NT2/D1 (cell line): ENCODE measurements at regions not wholly inside any gene's neighbourhood (a gene's known extent, or its start where the extent isn't known, plus 50 kb on each side); places are given as distances from the start of the nearest gene placed in this dataset.
"Not testable (repeated sequence)": the region's sequence is repeated elsewhere in the genome, so short reads cannot be mapped to it uniquely, and the experiment has no call there.

Source experiments
- DNase-seq: peaks from one replicate; pipeline ENCODE4 v3.0.0-alpha.2; 2011; ENCODE audit warnings: low read depth, low spot score
- H3K27me3 ChIP-seq: 2 replicates; pipeline ENCODE4 v1.6.0; 2011; ENCODE audit warnings: mild to moderate bottlenecking; ENCODE audit not compliant: insufficient read length, insufficient read depth
- H3K36me3 ChIP-seq: 2 replicates; pipeline ENCODE4 v1.6.1; 2011; ENCODE audit warnings: mild to moderate bottlenecking, low read length, mixed read lengths; ENCODE audit not compliant: insufficient read depth, insufficient read length
- H3K4me1 ChIP-seq: 2 replicates; pipeline ENCODE4 v1.5.1; 2011; ENCODE audit not compliant: insufficient read depth, insufficient read length
- H3K4me3 ChIP-seq: 2 replicates; pipeline ENCODE4 v1.5.1; 2011; ENCODE audit warnings: low read depth; ENCODE audit not compliant: insufficient read length
- H3K9ac ChIP-seq: 2 replicates; pipeline ENCODE4 v1.6.0; 2011; ENCODE audit warnings: low read depth; ENCODE audit not compliant: insufficient read length
- H3K9me3 ChIP-seq: 2 replicates; pipeline ENCODE4 v1.5.1; 2011; ENCODE audit warnings: mild to moderate bottlenecking, low read length; ENCODE audit not compliant: insufficient read depth
- SUZ12 ChIP-seq: IDR thresholded peaks from 2 replicates; pipeline ENCODE4 v1.6.1; 2011; ENCODE audit not compliant: insufficient read length, insufficient read depth; ENCODE audit errors: extremely low read depth
- YY1 ChIP-seq: IDR thresholded peaks from 2 replicates; pipeline ENCODE4 v1.6.1; 2011; ENCODE audit not compliant: insufficient read length, insufficient read depth
- ZNF274 ChIP-seq: IDR thresholded peaks from 2 replicates; pipeline ENCODE4 v1.6.1; 2011; ENCODE audit warnings: mild to moderate bottlenecking, low read depth, low read length

- H3K36me3 ChIP-seq, H3K27me3 ChIP-seq, H3K4me3 ChIP-seq, DNase-seq, H3K4me1 ChIP-seq, H3K9ac ChIP-seq, H3K9me3 ChIP-seq: not testable (repeated sequence)
These were observed 203.2 kb downstream of the SNCAIP start for GRCh38 chr5:122515210-122515609.

DNA sequence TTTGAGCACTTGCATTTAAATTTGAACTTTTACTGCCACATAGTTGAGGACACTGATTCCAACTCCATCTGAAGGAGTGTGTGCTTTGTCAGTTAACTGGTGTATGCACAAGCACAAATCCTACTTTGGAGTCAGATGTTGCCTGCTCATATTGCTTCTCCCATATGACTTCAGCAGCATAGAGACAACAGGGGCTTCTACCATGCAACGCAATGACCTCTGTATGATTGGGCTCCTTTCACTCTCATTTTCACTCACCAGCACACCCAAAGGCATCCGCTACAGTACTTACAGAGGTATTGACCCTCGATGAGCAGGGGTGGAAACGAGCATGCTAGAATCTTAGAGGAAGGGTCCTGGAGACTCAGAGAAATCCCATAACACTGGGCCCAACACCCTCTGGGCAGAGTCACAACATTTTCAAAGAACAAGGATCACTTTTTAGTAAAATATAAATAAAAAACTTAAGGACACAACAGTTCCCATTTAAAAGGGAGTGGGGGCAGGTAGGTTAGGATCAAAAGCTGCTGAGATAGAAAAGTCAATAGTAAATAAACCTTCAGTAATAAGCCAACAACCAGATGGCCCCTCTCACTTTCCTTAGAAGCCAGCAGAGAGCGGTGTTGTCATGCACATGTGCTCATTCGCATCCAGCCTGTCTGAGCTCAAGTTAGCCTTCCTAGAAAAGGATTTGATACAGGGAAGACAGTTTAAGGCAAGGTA lies 203.8 kb downstream of the SNCAIP start:
- Histone ChIP-seq H3K36me3 (no peaks in the 10 kb centered on the region), H3K4me1 (no peaks in the 10 kb centered on the region), H3K4me3 (no peak overlapping the region), H3K9ac (no peak overlapping the region), H3K9me3 (no peaks in the 10 kb centered on the region), H3K27me3 (no peaks in the 10 kb centered on the region)
- TF ChIP-seq SUZ12 = no peak
- TF ChIP-seq YY1 = no peak
- no peak for TF ChIP-seq ZNF274
- peak; percentile 52 for DNase-seq

DNA sequence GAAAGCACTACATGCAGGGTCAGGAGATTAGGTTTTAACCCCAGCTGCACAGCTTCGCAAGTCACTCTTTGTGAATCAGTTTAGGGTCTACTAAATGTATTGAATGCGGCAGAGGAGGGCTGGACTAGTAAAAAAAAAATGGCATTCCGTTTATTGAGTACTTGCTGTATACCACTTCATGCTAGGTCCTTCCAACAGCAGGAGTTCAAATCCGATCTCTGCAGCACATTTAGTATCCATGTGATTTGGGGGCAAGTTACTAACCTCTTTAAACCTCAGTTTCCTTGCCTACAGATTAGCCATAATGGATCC lies 204.4 kb downstream of the SNCAIP start:
- H3K36me3 ChIP-seq = no peaks in the 10 kb centered on the region
- H3K9me3 ChIP-seq = no peaks in the 10 kb centered on the region
- H3K27me3 ChIP-seq = no peaks in the 10 kb centered on the region
- TF ChIP-seq YY1 = no peak
- no peak for TF ChIP-seq ZNF274
- TF ChIP-seq SUZ12 = no peak
- H3K9ac ChIP-seq = no peak overlapping the region
- no peaks in the 10 kb centered on the region for H3K4me1 ChIP-seq
- no peak overlapping the region for H3K4me3 ChIP-seq
- DNase-seq = no peak

DNA sequence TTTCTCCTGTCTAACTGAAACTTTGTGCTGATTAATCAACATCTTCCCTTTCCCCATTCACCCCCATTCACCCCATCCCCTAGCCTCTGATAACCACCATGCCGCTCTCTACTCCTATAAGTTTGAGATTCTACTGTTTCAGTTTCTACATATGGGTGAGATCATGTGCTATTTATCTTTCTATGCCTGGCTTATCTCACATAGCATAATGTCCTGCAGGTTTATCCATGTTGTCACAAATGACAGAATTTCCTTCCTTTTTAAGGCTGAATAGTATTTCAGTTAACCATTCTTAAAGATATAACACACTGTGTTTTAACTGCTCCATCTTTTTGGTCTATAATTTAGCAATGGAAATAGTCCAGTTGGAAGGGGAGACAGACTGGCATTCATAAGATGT lies 205.1 kb downstream of the SNCAIP start:
- TF ChIP-seq YY1 (no peak), SUZ12 (no peak), ZNF274 (no peak)

DNA sequence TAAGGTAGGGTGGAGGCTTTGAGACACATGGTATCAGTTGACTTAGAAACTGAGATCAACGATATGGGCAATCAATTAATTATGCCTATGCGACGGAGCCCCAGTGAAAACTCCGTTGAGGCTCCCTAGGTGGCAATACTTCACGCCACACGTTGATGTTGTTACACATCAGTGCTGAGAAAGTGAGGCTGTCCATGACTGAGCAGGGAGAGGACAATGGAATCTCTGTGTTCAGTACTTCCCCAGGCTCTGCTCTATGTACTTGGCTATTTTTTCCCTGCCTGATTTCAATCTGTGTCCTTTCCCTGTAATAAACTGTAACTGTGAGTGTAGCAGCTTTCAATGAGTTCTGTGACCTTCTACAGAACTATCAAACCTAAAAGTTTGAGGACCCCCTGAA lies 211.7 kb downstream of the SNCAIP start:
- Histone ChIP-seq H3K9me3 (peaks cover 8% of the 10 kb centered on the region; the same call in 1 of the 2 replicates), H3K36me3 (no peaks in the 10 kb centered on the region), H3K27me3 (no peaks in the 10 kb centered on the region), H3K4me3 (no peak overlapping the region), H3K4me1 (no peaks in the 10 kb centered on the region), H3K9ac (no peak overlapping the region)
- no peak for TF ChIP-seq YY1
- no peak for TF ChIP-seq SUZ12
- TF ChIP-seq ZNF274 = no peak
- DNase-seq = no peak

More for the DNA sequence above, 205.1 kb downstream of the SNCAIP start:
- Histone ChIP-seq H3K4me1 (no peaks in the 10 kb centered on the region), H3K4me3 (no peak overlapping the region), H3K27me3 (no peaks in the 10 kb centered on the region), H3K9me3 (no peaks in the 10 kb centered on the region), H3K36me3 (no peaks in the 10 kb centered on the region), H3K9ac (no peak overlapping the region)
- DNase-seq = no peak

DNA sequence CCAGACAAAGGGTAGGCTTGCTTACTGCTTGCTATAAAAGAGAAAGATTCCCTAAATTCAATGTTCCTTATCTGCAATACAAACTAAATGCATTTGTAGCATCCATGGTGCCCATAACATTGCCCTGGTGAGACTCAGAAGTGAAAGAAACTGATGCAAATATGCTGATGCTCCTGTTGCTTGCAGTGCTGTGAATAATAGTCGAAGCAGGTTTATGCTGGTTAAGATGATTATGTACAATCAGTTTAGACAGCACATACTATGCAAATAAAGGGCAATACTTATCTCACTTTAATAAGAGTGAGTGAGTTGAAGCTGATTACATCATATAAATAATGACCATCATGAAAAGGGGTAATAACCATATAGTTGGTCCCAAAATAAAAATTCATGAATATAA lies 215.5 kb downstream of the SNCAIP start:
- no peak for TF ChIP-seq SUZ12
- no peak for TF ChIP-seq YY1
- no peak for TF ChIP-seq ZNF274
- Histone ChIP-seq H3K27me3 (no peaks in the 10 kb centered on the region), H3K9me3 (peaks cover 8% of the 10 kb centered on the region; the same call in 1 of the 2 replicates), H3K9ac (no peak overlapping the region), H3K4me3 (no peak overlapping the region), H3K4me1 (no peaks in the 10 kb centered on the region), H3K36me3 (no peaks in the 10 kb centered on the region)
- DNase-seq = no peak

- no peak overlapping the region for H3K4me3 ChIP-seq
- H3K9ac ChIP-seq = no peak overlapping the region
- no peaks in the 10 kb centered on the region for H3K27me3 ChIP-seq
- H3K4me1 ChIP-seq = no peaks in the 10 kb centered on the region
- no peaks in the 10 kb centered on the region for H3K36me3 ChIP-seq
- no peaks in the 10 kb centered on the region for H3K9me3 ChIP-seq
- no peak for TF ChIP-seq YY1
- TF ChIP-seq SUZ12 = no peak
- TF ChIP-seq ZNF274 = no peak
- no peak for DNase-seq
These were observed 220.0 kb downstream of the SNCAIP start for GRCh38 chr5:122532035-122532434.

- no peaks in the 10 kb centered on the region for H3K36me3 ChIP-seq
- no peaks in the 10 kb centered on the region for H3K9me3 ChIP-seq
- TF ChIP-seq SUZ12 = no peak
- no peak for TF ChIP-seq YY1
- TF ChIP-seq ZNF274 = no peak
- H3K9ac ChIP-seq = no peak overlapping the region
- no peak for DNase-seq
- H3K27me3 ChIP-seq = no peaks in the 10 kb centered on the region
- no peak overlapping the region for H3K4me3 ChIP-seq
- H3K4me1 ChIP-seq = no peaks in the 10 kb centered on the region
These were observed 221.8 kb downstream of the SNCAIP start for GRCh38 chr5:122533825-122534224.
